GM11168 (cell line): ENCODE measurements at regions not wholly inside any gene's neighbourhood (a gene's known extent, or its start where the extent isn't known, plus 50 kb on each side); places are given as distances from the start of the nearest gene placed in this dataset.
"Not testable (repeated sequence)": the region's sequence is repeated elsewhere in the genome, so short reads cannot be mapped to it uniquely, and the experiment has no call there.

Experiments used
- in situ Hi-C: fragments of 300-500 bp; cut with MboI; formaldehyde crosslinking; loops from one replicate; pipeline ENCODE4 v1.12.0; 2022; ENCODE audit warnings: low sequenced_read_pairs; ENCODE audit not compliant: unreplicated experiment

DNA sequence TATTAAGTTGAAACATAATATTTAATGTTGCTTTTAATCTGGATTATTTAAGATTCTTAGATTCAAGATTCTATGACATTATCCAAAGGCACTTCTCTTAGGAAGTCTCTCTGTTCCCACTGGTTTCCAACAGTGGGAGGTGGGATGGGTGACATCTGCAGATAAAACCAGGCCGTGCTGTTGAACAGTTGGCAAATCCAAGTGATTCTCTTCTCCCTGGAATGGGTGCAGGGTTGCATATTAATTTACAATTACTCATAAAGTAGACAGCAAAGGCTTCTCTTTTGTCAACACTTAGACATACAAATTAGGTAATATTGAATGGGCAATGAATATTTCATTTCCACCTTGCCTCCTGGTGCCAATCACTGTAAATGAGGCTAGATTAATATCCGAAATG is 233.7 kb upstream of the IL12B start:
- in situ Hi-C loops, result no loop called here

DNA sequence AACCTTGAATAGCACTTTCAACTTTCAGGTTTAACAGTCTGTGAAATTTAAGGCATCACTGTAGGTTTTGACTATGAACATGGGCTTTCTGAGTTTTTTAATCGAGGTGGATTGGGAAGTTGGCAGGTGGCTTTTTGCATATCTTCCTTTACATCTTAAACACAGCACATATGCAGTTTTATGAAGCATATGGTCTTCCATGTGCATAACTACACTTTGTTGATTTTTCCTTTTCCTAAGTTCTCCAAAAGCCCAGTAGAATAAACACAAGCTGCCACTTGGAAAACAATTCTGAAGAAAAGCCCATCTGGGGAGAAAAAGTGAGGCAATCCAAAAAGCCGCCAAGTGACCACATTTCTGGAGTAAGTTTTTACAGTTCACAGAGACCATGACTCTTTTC is 236.5 kb upstream of the IL12B start:
- in situ Hi-C loops, result no loop called here

GRCh38 chr5:159567461-159567860 is 237.2 kb upstream of the IL12B start:
- in situ Hi-C loops, result no loop called here

- in situ Hi-C loops, result no loop called here
Measured at GRCh38 chr5:159571501-159572244, 241.4 kb upstream of the IL12B start.

DNA sequence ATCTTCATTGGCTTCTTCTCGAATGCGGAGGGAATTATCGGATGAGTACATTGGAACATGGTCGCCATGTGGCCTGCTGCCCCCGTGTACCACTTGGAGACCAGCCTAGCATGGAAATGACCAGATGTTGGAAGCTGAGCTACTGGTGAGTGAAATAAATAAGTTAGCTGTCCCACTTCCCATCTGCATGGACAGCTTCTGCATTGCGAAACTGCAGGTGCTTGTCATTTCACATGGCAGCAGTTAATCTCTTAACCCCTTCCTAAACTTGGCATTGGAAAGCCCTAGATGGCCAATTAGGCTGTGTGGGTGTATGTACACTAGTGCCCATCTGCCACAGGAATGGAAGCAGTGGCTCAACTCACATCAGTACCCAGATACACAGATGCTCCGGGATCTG is 246.6 kb upstream of the IL12B start:
- in situ Hi-C loops, result no loop called here

- in situ Hi-C loops, result no loop called here
Measured at GRCh38 chr5:159581502-159582249, 251.4 kb upstream of the IL12B start.

DNA sequence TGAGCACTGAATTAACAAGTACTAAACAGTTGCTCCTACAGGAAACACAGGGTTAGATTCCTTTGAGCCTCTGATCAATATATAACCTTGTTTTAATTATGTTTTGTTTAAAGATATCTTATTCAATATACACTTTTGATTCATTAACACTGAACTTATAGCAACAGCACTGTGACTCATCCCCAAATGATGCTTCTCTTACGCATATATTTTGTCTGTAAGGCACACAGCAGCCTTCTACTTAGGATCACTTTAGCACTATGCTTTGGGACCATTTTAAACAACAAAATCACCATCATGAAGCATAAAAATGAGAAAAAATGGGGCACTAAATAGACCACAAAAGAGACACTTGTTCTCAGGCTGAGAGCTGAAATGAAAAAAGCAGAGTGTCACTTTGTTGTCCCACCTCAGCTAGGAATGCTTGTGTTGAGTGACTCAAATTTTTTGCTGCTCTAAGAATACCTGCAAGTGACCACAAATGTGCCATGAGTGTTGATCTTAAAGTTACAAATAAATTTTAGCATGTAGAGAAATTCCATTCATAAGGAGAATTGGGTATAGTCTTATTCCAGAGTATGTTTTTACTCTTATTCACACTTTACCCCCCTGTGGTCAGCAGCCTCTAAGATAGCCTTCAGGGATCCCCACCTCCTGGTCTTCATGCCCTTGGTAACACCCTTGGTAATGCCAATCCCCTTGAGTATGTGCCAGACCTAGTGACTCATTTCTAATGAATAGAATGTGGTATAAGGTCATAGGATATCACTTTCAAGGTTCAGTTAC is 252.7 kb upstream of the IL12B start:
- in situ Hi-C loops, result no loop called here

GRCh38 chr5:159586921-159587320 is 256.6 kb upstream of the IL12B start:
- in situ Hi-C loops, result no loop called here

GRCh38 chr5:159588941-159589340 is 258.7 kb upstream of the IL12B start:
- in situ Hi-C loops, result no loop called here

DNA sequence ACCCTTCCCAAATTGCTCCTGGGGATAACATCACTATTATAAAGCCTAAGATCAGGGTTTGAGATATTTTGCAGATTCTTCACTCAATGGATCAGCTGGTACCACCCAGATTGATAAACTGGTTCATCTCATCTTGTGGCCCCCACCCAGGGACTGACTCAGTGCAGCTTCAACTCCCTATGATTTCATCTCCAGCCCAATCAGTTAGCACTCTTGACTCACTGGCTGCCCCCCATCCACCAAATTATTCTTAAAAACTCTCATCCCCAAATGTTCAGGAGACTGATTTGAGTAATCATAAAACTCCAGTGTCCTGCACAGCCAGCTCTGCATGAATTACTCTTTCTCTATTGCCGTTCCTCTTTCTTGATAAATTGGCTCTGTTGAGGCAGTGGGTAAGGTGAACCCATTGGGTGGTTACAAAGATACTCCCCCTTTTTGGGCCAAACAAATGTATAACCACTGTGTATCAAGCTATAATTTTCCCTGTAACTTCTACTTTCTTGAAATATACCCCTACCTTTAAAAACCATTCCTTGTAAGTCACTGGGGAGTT is 263.3 kb upstream of the IL12B start:
- in situ Hi-C loops, result no loop called here

DNA sequence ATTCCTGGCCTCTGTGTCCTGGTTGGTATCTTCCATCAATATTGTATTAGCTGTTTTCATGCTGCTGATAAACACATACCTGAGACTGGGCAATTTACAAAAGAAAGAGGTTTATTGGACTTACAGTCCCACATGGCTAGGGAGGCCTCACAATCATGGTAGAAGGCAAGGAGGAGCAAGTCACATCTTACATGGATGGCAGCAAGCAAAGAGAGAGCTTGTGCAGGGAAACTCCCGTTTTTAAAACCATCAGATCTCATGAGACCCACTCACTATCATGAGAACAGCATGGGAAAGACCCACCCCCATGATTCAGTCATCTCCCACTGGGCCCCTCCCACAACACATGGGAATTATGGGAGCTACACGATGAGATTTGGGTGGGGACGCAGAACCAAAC is 265.3 kb upstream of the IL12B start:
- in situ Hi-C loops, result not testable (repeated sequence)

DNA sequence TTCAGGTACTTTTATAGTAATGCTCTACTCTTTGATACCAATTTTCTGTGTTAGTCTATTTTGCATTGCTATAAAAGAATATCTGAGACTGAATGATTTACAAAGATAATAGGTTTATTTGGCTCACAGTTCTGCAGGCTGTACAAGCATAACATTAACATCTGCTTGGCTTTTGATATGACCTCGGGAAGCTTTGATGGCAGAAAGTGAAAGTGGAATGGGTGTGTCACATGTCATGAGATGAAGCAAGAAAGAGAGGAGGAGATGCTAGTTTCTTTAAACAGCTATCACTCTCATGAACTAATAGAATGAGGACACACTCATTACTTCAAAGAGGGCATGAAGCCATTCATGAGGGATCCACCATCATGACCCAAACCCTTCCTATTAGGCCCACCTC is 270.9 kb upstream of the IL12B start:
- in situ Hi-C loops, result no loop called here

DNA sequence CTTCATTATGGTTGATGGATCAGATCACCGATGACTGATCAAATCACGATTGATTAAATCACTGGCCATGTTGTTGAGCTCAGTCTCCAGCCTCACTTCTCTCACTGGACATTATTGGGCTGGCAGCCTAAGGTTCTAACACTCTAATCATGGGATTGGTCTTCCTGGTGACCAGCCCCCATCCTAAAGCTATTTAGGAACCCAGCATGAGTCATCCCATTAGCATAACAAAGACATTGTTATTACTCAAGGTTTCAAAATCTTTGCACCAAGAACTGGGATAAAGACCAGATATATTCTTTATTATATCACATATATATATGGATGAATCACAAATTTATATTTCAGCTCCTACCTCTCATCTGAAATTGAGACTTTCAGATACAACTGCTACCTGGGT is 272.1 kb upstream of the IL12B start:
- in situ Hi-C loops, result no loop called here

DNA sequence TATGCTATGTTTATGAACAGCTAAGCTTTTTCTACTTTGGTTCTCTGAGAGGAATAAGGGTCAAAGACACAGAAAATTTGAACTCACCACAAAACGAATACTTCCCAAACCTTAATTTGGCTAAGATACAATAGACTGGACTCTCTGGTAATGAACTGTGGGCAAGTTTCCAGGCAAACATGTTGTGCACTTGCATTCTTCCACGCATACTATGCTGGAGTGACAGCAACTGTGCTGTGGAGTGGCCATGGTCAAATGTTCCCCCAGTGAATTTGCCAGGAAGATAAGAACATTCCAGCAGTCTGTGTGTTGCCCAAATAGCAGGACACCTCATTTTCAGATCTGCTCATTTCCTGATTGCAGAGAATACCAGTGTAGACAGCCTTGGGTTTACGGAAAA is 275.3 kb upstream of the IL12B start:
- in situ Hi-C loops, result no loop called here

- in situ Hi-C loops, result no loop called here
Measured at GRCh38 chr5:159609359-159609758, 279.1 kb upstream of the IL12B start.

DNA sequence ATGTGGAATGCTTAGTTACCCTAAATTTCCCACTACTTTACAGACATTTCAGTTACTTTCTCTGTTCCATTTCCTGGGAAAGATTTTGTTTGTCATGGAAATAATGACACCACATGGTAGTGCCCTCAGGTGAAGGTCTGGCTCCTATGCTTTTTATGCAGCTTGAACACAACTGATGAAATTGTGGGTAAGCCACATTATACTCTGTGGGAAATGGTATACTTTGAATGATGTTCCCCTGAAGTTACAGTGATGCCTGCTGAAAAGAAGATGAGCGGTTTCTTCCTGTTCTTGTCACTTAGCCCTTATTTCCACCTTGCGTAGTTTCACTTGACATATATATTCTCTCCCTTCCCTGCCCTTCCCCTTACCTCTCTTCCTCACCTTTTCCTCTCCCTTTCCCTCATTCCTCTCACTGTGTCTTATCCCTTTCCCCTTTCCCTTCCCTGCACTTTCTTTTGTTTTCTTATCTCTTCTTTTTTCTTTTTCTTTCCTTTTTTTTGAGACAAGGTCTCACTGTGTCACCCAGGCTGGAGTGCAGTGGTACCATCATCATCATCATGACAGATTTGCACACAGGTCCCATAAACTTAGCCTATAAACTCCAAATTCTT is 280.8 kb upstream of the IL12B start:
- in situ Hi-C loops, result no loop called here

GRCh38 chr5:159616952-159617351 is 286.7 kb upstream of the IL12B start:
- in situ Hi-C loops, result no loop called here

- in situ Hi-C loops, result no loop called here
Measured at GRCh38 chr5:159619826-159620225, 289.5 kb upstream of the IL12B start.

GRCh38 chr5:159620853-159621540 is 290.7 kb upstream of the IL12B start:
- in situ Hi-C loops, result no loop called here

DNA sequence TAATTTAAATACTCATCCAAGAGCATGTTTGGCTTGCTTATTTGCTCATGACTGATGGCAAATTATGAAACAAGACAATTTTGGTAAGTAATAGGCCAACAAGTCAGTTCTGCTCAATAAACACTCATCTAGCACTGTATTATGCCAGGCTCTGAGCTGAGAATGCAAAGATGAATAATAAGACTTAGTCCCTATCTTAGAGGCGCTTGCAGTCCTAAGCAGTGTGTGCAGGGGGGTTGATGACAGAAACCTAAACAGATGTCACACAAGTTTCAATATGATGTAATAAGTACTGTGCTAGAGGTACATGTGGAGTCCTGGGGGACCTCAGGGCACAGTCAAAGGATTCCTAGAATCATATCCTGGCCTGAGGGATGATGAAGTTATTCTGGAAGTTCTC is 287.6 kb upstream of the ADRA1B start:
- in situ Hi-C loops, result no loop called here
